22Rv1 (cell line): ENCODE measurements at regions not wholly inside any gene's neighbourhood (a gene's known extent, or its start where the extent isn't known, plus 50 kb on each side); places are given as distances from the start of the nearest gene placed in this dataset.

Experiments used
- CTCF ChIP-seq: fragments of 450-650 bp; IDR thresholded peaks from 2 replicates; pipeline ENCODE4 v1.5.1; 2017; ENCODE audit warnings: mild to moderate bottlenecking
- ZFX ChIP-seq: fragments of 450-650 bp; IDR thresholded peaks from 2 replicates; pipeline ENCODE4 v1.6.1; 2017; ENCODE audit warnings: antibody characterized with exemption, borderline replicate concordance

DNA sequence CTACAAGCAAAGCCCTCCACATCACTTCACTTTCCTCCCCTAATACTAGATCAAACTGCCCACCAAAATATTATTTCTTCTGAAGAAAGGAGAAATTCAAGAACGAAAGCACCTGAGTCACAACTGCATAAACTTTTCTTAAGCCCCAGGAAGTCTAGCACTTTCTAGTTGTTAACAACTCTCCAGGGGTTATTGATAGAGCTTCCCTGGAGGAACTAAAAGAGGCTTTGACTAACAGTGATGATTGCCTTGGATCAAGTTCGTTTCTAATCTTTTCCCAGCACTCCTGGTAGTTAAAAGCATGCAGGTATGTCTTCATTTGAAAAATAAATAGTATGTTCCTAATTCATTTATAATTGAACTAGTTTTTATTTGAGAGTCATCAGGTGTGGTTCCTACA, 917.0 kb downstream of the TUSC7 start:
- TF ChIP-seq CTCF (no peak), ZFX (no peak)
